Epithelial cell of esophagus (primary cell): ENCODE measurements at regions not wholly inside any gene's neighbourhood (a gene's known extent, or its start where the extent isn't known, plus 50 kb on each side); places are given as distances from the start of the nearest gene placed in this dataset.

Experiments used
- DNase-seq: peaks from one replicate; pipeline ENCODE4 v3.0.0; 2010; ENCODE audit warnings: low read depth
- H3K4me3 ChIP-seq: 2 replicates; pipeline ENCODE4 v1.5.1; 2011; ENCODE audit warnings: mild to moderate bottlenecking, low read length, control low read depth
- TF ChIP-seq, protein P1 (sequence below): IDR thresholded peaks from 2 replicates; pipeline ENCODE4 v1.5.1; 2011; ENCODE audit warnings: low read depth, mild to moderate bottlenecking, low read length, control low read depth, inconsistent platforms; ENCODE audit not compliant: insufficient read depth; ENCODE audit errors: missing control alignments

- TF ChIP-seq, protein P1, sequence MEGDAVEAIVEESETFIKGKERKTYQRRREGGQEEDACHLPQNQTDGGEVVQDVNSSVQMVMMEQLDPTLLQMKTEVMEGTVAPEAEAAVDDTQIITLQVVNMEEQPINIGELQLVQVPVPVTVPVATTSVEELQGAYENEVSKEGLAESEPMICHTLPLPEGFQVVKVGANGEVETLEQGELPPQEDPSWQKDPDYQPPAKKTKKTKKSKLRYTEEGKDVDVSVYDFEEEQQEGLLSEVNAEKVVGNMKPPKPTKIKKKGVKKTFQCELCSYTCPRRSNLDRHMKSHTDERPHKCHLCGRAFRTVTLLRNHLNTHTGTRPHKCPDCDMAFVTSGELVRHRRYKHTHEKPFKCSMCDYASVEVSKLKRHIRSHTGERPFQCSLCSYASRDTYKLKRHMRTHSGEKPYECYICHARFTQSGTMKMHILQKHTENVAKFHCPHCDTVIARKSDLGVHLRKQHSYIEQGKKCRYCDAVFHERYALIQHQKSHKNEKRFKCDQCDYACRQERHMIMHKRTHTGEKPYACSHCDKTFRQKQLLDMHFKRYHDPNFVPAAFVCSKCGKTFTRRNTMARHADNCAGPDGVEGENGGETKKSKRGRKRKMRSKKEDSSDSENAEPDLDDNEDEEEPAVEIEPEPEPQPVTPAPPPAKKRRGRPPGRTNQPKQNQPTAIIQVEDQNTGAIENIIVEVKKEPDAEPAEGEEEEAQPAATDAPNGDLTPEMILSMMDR: no peak
- no peak for DNase-seq
- H3K4me3 ChIP-seq: no peak overlapping the region
Measured at GRCh38 chr9:87830446-87830845, 52.2 kb upstream of the SPATA31E1 start.

GRCh38 chr9:87831159-87831558 is 51.5 kb upstream of the SPATA31E1 start:
- no peak overlapping the region for H3K4me3 ChIP-seq
- TF ChIP-seq, protein P1: no peak
- no peak for DNase-seq
